Urinary bladder (tissue), 3 donors: ENCODE measurements at regions not wholly inside any gene's neighbourhood (a gene's known extent, or its start where the extent isn't known, plus 50 kb on each side); places are given as distances from the start of the nearest gene placed in this dataset.

Experiments
- DNase-seq: peaks from one replicate; pipeline ENCODE4 v3.0.0-alpha.2; 2015; ENCODE audit errors: extremely low spot score
- H3K27ac ChIP-seq: one replicate; pipeline ENCODE4 v1.5.1; 2013; ENCODE audit warnings: low read depth, mild to moderate bottlenecking, moderate library complexity
- H3K36me3 ChIP-seq: one replicate; pipeline ENCODE4 v1.6.1; 2013; ENCODE audit warnings: mild to moderate bottlenecking, moderate library complexity; ENCODE audit not compliant: insufficient read depth
- H3K4me1 ChIP-seq: one replicate; pipeline ENCODE4 v1.6.1; 2013; ENCODE audit warnings: mild to moderate bottlenecking, moderate library complexity; ENCODE audit not compliant: insufficient read depth
- H3K4me3 ChIP-seq: one replicate; pipeline ENCODE4 v1.5.1; 2013; ENCODE audit warnings: low read depth, low read length
- WGBS: extraction: QIAGEN DNeasy Blood & Tissue Kit; methylation state at CpG from one replicate; pipeline ENCODE4 v1.1.7; 2013; 5-methylcytosine and 5-hydroxymethylcytosine counted together
- donor health status: healthy with polysubstance abuse.
- donor health status: healthy.

GRCh38 chr11:45489281-45489905 is 176.0 kb downstream of the CHST1 start:
- H3K4me3 ChIP-seq, result no peak overlapping the region
- WGBS, result 40% methylated on average over 7 of the region's 7 CpGs
- no peak overlapping the region for H3K27ac ChIP-seq
- H3K36me3 ChIP-seq, result no peaks in the 10 kb centered on the region
- DNase-seq, result no peak
- H3K4me1 ChIP-seq, result no peaks in the 10 kb centered on the region

DNA sequence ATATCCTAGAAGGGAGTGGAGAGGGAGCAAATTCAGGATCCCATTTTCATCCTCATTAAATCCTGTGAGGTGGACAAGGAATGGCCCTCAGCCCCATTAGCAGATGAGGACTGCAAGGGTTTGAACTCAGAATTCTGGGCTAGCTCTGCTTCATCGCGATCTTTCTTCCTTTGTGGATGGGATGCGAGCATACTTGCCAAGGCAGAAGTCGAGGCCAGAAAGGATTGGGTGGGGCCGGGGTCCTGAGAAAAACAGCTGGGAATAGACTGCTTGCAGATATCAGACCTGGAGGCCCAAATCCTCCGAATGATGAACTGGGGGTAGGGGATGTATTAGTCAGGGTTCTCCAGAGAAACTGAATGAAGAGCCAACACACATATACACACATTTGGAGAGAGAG is 179.0 kb downstream of the CHST1 start:
- no peak for DNase-seq
- 79% methylated on average over 6 of the region's 6 CpGs for WGBS

GRCh38 chr11:45485070-45485707 is 180.2 kb downstream of the CHST1 start:
- Histone ChIP-seq H3K4me3 (no peak overlapping the region), H3K27ac (no peak overlapping the region), H3K4me1 (no peaks in the 10 kb centered on the region), H3K36me3 (no peaks in the 10 kb centered on the region)
- 77% methylated on average over 8 of the region's 8 CpGs for WGBS
- DNase-seq, result no peak

More for the DNA sequence above, 179.0 kb downstream of the CHST1 start:
- H3K4me1 ChIP-seq, result no peaks in the 10 kb centered on the region
- H3K36me3 ChIP-seq, result no peaks in the 10 kb centered on the region
- no peak overlapping the region for H3K4me3 ChIP-seq
- H3K27ac ChIP-seq, result no peak overlapping the region

GRCh38 chr11:45484326-45484883 is 181.0 kb downstream of the CHST1 start:
- no peak overlapping the region for H3K27ac ChIP-seq
- H3K4me3 ChIP-seq, result no peak overlapping the region
- no peaks in the 10 kb centered on the region for H3K36me3 ChIP-seq
- H3K4me1 ChIP-seq, result no peaks in the 10 kb centered on the region
- DNase-seq, result no peak
- 37% methylated on average over 11 of the region's 11 CpGs for WGBS

GRCh38 chr11:45483416-45483815 is 182.0 kb downstream of the CHST1 start:
- no peak for DNase-seq
- Histone ChIP-seq H3K4me1 (no peaks in the 10 kb centered on the region), H3K4me3 (no peak overlapping the region), H3K27ac (no peak overlapping the region), H3K36me3 (no peaks in the 10 kb centered on the region)
- 86% methylated on average over 5 of the region's 5 CpGs for WGBS

DNA sequence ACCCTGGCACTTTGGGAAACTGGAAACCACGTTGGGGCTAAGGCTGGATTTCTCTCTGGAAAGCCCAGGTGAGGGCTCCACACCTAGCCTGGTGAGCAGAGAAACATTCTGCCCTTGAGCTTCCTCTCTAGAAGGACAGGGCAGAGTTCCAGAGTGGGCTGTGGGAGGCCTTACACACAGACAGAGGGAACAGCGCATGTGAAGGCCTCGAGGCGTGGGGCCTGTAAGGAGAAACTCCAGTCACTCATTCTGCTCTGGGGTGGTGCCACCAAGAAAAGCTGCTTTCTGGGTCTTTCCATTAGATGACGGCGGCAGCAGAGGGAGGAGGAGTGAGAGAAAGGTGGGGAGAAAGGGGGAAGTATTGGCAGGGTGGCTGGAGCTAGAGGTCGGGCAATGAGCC is 183.1 kb downstream of the CHST1 start:
- Histone ChIP-seq H3K4me3 (no peak overlapping the region), H3K27ac (no peak overlapping the region), H3K36me3 (no peaks in the 10 kb centered on the region), H3K4me1 (no peaks in the 10 kb centered on the region)
- no peak for DNase-seq
- 82% methylated on average over 7 of the region's 7 CpGs for WGBS

GRCh38 chr11:45481026-45481425 is 184.4 kb downstream of the CHST1 start:
- WGBS, result 72% methylated on average over 3 of the region's 3 CpGs
- H3K4me1 ChIP-seq, result no peaks in the 10 kb centered on the region
- DNase-seq, result no peak

GRCh38 chr11:45477588-45477987 is 187.8 kb downstream of the CHST1 start:
- 100% methylated on average over 1 of the region's 1 CpG for WGBS
- Histone ChIP-seq H3K27ac (no peak overlapping the region), H3K4me1 (no peaks in the 10 kb centered on the region), H3K4me3 (no peak overlapping the region), H3K36me3 (no peaks in the 10 kb centered on the region)
- no peak for DNase-seq

More at GRCh38 chr11:45481026-45481425, 184.4 kb downstream of the CHST1 start:
- Histone ChIP-seq H3K27ac (no peak overlapping the region), H3K36me3 (no peaks in the 10 kb centered on the region), H3K4me3 (no peak overlapping the region)

- no peak for DNase-seq
- no peak overlapping the region for H3K4me3 ChIP-seq
- no peak overlapping the region for H3K27ac ChIP-seq
- no peaks in the 10 kb centered on the region for H3K36me3 ChIP-seq
- no peaks in the 10 kb centered on the region for H3K4me1 ChIP-seq
- WGBS, result 89% methylated on average over 2 of the region's 2 CpGs
Observed at GRCh38 chr11:45476126-45476525, 189.3 kb downstream of the CHST1 start.

DNA sequence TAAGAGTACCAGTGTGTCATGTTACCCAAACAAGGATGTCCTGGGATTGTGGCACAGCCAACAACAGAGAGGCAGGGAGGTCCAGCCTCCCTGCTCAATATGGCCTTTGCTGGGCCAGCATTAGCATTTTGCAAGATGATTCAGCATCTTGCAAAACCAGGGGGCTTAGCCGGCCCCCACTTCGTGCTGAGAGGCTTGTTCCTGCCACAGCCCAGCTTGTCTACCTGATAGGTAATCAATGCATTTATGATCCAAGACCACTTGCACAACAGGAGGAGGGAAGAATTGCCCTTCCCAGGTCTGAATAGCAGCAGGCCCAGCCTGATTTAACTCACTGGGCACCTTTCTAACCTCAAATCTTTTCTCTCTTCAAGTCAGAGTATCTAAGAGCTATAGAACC is 189.0 kb upstream of the SYT13 start:
- 69% methylated on average over 2 of the region's 2 CpGs for WGBS
- no peak overlapping the region for H3K27ac ChIP-seq
- no peak overlapping the region for H3K4me3 ChIP-seq
- DNase-seq, result no peak
- H3K36me3 ChIP-seq, result no peaks in the 10 kb centered on the region
- no peaks in the 10 kb centered on the region for H3K4me1 ChIP-seq

- H3K4me3 ChIP-seq, result no peak overlapping the region
- no peaks in the 10 kb centered on the region for H3K36me3 ChIP-seq
- no peak for DNase-seq
- H3K4me1 ChIP-seq, result no peaks in the 10 kb centered on the region
- H3K27ac ChIP-seq, result no peak overlapping the region
- WGBS, result 60% methylated on average over 3 of the region's 3 CpGs
Observed at GRCh38 chr11:45473341-45473895, 187.3 kb upstream of the SYT13 start.

GRCh38 chr11:45472716-45473317 is 186.7 kb upstream of the SYT13 start:
- no peak overlapping the region for H3K4me3 ChIP-seq
- no peak for DNase-seq

GRCh38 chr11:45471266-45471665 is 185.1 kb upstream of the SYT13 start:
- Histone ChIP-seq H3K27ac (no peak overlapping the region), H3K4me3 (no peak overlapping the region), H3K4me1 (no peaks in the 10 kb centered on the region), H3K36me3 (no peaks in the 10 kb centered on the region)
- DNase-seq, result no peak
- 93% methylated on average over 4 of the region's 4 CpGs for WGBS

More at GRCh38 chr11:45472716-45473317, 186.7 kb upstream of the SYT13 start:
- H3K4me1 ChIP-seq, result no peaks in the 10 kb centered on the region
- H3K36me3 ChIP-seq, result no peaks in the 10 kb centered on the region
- 76% methylated on average over 14 of the region's 14 CpGs for WGBS
- no peak overlapping the region for H3K27ac ChIP-seq

- Histone ChIP-seq H3K27ac (no peak overlapping the region), H3K4me1 (no peaks in the 10 kb centered on the region), H3K36me3 (no peaks in the 10 kb centered on the region), H3K4me3 (no peak overlapping the region)
- DNase-seq, result no peak
- 85% methylated on average over 3 of the region's 3 CpGs for WGBS
Observed at GRCh38 chr11:45470794-45471167, 184.6 kb upstream of the SYT13 start.
